Prostate gland (tissue), 2 donors: ENCODE measurements at regions not wholly inside any gene's neighbourhood (a gene's known extent, or its start where the extent isn't known, plus 50 kb on each side); places are given as distances from the start of the nearest gene placed in this dataset.

ENCODE experiments used
- DNase-seq: peaks from one replicate; pipeline ENCODE4 v3.0.0-alpha.2; 2019; ENCODE audit warnings: low spot score
- H3K27ac ChIP-seq, 2 donors: fragments of 200-600 bp; sonication (generic); 2 replicates each; pipeline ENCODE4 v1.5.1; 2017 to 2019
- H3K27me3 ChIP-seq: fragments of 200-600 bp; sonication (generic); replicated peaks from 2 replicates; pipeline ENCODE4 v1.5.1; 2019; ENCODE audit not compliant: insufficient read depth
- H3K36me3 ChIP-seq, 2 donors: fragments of 200-600 bp; sonication (generic); 1 replicate in 1 of 2; 2 replicates in 1 of 2; pipeline versions ENCODE4 v1.5.1 to v1.8.1; 2017 to 2019
- H3K4me1 ChIP-seq: fragments of 200-600 bp; sonication (generic); replicated peaks from 2 replicates; pipeline ENCODE4 v1.5.1; 2019
- H3K4me3 ChIP-seq, 2 donors: fragments of 200-600 bp; sonication (generic); 2 replicates each; pipeline ENCODE4 v1.5.1; 2017 to 2019
- H3K9me3 ChIP-seq: fragments of 200-600 bp; sonication (generic); 2 replicates; pipeline ENCODE4 v1.5.1; 2017
- POLR2A ChIP-seq: fragments of 450-650 bp; IDR thresholded peaks from one replicate; pipeline ENCODE4 v1.6.1; 2016; ENCODE audit warnings: antibody characterized with exemption, mild to moderate bottlenecking
- POLR2AphosphoS5 ChIP-seq: sonication (generic); formaldehyde crosslinking; IDR thresholded peaks from one replicate; pipeline ENCODE4 v1.6.1; 2017; ENCODE audit warnings: antibody characterized with exemption
- WGBS: methylation state at CpG from one replicate; pipeline ENCODE4 v1.1.5; 2018; 5-methylcytosine and 5-hydroxymethylcytosine counted together
- intact Hi-C: fragments of 100-400 bp; cut with DNase I; formaldehyde crosslinking; loops from one replicate; pipeline ENCODE4 v1.14.2; 2022
- TF ChIP-seq, protein P1 (sequence below), 4 experiments: fragments of 200-600 bp in 2 of 4; fragments of 450-650 bp in 2 of 4; sonication (generic) in 2 of 4; IDR thresholded peaks; 1 replicate in 3 of 4; 2 replicates in 1 of 4; pipeline ENCODE4 v1.5.1; 2016 to 2019; ENCODE audit warnings: antibody characterized with exemption in 4 of 4, mild to moderate bottlenecking in 2 of 4, moderate library complexity in 2 of 4

- no peaks in the 10 kb centered on the region for H3K9me3 ChIP-seq
- H3K27ac ChIP-seq, result no peak overlapping the region
- 83% methylated on average over 5 of the region's 5 CpGs for WGBS
- H3K27me3 ChIP-seq, result no peaks in the 10 kb centered on the region
- H3K4me1 ChIP-seq, result no peaks in the 10 kb centered on the region
- TF ChIP-seq, protein P1, sequence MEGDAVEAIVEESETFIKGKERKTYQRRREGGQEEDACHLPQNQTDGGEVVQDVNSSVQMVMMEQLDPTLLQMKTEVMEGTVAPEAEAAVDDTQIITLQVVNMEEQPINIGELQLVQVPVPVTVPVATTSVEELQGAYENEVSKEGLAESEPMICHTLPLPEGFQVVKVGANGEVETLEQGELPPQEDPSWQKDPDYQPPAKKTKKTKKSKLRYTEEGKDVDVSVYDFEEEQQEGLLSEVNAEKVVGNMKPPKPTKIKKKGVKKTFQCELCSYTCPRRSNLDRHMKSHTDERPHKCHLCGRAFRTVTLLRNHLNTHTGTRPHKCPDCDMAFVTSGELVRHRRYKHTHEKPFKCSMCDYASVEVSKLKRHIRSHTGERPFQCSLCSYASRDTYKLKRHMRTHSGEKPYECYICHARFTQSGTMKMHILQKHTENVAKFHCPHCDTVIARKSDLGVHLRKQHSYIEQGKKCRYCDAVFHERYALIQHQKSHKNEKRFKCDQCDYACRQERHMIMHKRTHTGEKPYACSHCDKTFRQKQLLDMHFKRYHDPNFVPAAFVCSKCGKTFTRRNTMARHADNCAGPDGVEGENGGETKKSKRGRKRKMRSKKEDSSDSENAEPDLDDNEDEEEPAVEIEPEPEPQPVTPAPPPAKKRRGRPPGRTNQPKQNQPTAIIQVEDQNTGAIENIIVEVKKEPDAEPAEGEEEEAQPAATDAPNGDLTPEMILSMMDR (IDR thresholded peaks at IDR 0.05), result no peak
- TF ChIP-seq POLR2A (no peak), POLR2AphosphoS5 (no peak)
- H3K4me3 ChIP-seq, result no peak overlapping the region
- intact Hi-C loops, result no loop called here
- no peak for DNase-seq
- no peaks in the 10 kb centered on the region for H3K36me3 ChIP-seq
Observed at GRCh38 chr15:98455904-98456303, 192.4 kb upstream of the IGF1R start.

- Histone ChIP-seq H3K4me1 (no peaks in the 10 kb centered on the region), H3K4me3 (no peak overlapping the region), H3K27ac (no peak overlapping the region), H3K27me3 (no peaks in the 10 kb centered on the region), H3K9me3 (no peaks in the 10 kb centered on the region), H3K36me3 (no peaks in the 10 kb centered on the region)
- DNase-seq, result no peak
- intact Hi-C loops, result no loop called here
- WGBS, result 74% methylated on average over 1 of the region's 1 CpG
- TF ChIP-seq POLR2A, result no peak
- TF ChIP-seq, protein P1 (IDR thresholded peaks at IDR 0.05), result no peak
- TF ChIP-seq POLR2AphosphoS5, result no peak
Observed at GRCh38 chr15:98476559-98476958, 171.8 kb upstream of the IGF1R start.

GRCh38 chr15:98480844-98481243 is 167.5 kb upstream of the IGF1R start:
- H3K27me3 ChIP-seq, result no peaks in the 10 kb centered on the region
- 79% methylated on average over 11 of the region's 11 CpGs for WGBS
- TF ChIP-seq POLR2A, result no peak
- TF ChIP-seq POLR2AphosphoS5, result no peak
- TF ChIP-seq, protein P1 (IDR thresholded peaks at IDR 0.05), result no peak

DNA sequence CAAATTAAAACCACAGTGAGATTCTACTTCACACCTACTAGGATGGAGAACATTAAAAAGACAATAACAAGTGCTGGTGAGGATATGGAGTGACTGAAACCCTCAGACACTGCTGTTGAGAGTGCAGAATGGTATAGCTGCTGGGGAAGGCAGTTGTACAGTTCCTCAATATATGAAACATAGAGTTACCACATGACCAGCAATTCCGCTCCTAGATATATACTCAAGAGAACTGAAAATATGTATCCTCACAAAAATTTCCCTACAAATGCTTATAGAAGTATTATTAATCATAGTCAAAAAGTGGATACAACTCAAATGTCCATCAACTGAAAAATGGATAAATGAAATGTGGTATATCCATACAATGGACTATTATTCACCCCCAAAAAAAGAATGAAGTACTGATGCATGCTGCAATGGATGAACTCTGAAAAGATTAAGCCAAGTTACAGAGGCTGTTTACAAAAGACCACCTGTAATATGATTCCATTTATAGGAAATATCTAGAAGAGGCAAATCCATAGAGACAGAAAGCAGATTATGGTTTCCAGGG is 164.7 kb upstream of the IGF1R start:
- Histone ChIP-seq H3K4me1 (no peaks in the 10 kb centered on the region), H3K27me3 (no peaks in the 10 kb centered on the region), H3K9me3 (no peaks in the 10 kb centered on the region), H3K36me3 (no peaks in the 10 kb centered on the region), H3K4me3 (no peak overlapping the region), H3K27ac (no peak overlapping the region)
- TF ChIP-seq POLR2A (no peak), POLR2AphosphoS5 (no peak)
- TF ChIP-seq, protein P1 (IDR thresholded peaks at IDR 0.05), result no peak
- 96% methylated on average over 1 of the region's 1 CpG for WGBS
- no peak for DNase-seq
- intact Hi-C loops, result no loop called here

More at GRCh38 chr15:98480844-98481243, 167.5 kb upstream of the IGF1R start:
- no peak overlapping the region for H3K4me3 ChIP-seq
- DNase-seq, result no peak
- H3K9me3 ChIP-seq, result no peaks in the 10 kb centered on the region
- H3K4me1 ChIP-seq, result no peaks in the 10 kb centered on the region
- no peak overlapping the region for H3K27ac ChIP-seq
- H3K36me3 ChIP-seq, result no peaks in the 10 kb centered on the region
- intact Hi-C loops, result no loop called here

DNA sequence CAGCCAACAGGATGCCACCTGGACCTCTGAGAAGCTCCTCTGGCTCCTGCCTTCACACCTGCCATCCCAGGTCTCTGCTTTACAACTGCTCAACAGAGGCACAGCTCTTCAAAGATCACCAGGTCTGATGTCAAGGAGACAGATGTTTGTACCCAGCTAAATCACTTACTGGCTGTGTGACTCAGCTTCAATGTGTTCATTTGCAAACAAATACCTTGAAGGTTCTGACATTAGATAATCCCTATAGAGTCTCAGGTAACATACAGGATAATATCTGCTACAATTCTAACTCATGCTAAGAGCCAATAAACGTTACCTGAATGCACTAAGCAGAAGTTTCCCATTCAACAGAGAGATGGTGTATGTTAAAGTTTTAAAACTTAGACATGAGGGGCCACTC is 163.4 kb upstream of the IGF1R start:
- Histone ChIP-seq H3K4me3 (no peak overlapping the region), H3K36me3 (no peaks in the 10 kb centered on the region), H3K4me1 (no peaks in the 10 kb centered on the region), H3K9me3 (no peaks in the 10 kb centered on the region), H3K27me3 (no peaks in the 10 kb centered on the region), H3K27ac (no peak overlapping the region)
- TF ChIP-seq POLR2A (no peak), POLR2AphosphoS5 (no peak)
- TF ChIP-seq, protein P1 (IDR thresholded peaks at IDR 0.05), result no peak
- WGBS, result 25% methylated on average over 1 of the region's 1 CpG
- intact Hi-C loops, result no loop called here
- no peak for DNase-seq
